ENCODE measurements at regions not wholly inside any gene's neighbourhood (a gene's known extent, or its start where the extent isn't known, plus 50 kb on each side); places are given as distances from the start of the nearest gene placed in this dataset.

DNA sequence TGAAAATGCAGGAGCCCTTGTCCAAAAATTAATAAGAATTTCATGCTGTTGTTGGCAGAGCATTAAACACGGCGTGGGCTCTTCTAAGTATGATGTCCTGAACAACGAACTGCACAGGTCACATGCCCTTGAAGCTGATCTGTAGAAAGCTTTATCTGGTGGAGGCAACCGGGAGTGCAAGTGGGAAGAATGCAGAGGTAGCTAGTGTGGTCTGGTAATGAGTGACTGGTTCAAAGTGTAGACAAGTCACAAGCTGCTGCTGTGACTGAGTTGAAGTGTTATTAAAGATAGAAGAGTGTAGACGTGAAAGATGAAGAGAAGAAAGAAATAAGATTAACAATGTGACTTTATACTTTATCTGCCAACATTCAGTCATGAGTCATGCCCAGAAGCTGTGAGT is 361.9 kb downstream of the TTLL7 start (continued):
- TF ChIP-seq HMGXB4 (CRISPR knock-in tag; IDR thresholded peaks at IDR 0.05), result no peak

DNA sequence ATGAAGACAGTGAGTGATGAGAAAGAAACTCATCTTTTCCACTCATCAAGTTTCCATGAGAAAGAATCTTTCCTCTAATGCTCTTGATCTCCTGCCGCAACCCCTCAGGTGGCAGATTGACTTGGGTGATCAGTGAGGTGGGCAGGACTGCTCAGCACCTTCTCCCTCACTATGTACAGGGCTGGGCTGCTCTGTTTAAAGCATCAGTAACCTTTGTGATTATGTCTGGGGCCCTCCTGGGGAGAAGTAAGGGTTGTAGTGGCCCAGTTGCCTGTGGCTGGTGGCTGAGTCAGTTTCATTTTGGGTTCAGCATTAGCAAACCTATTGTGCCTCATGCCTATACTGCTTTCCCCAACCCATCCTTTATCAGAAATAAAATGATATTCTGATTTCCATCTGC is 366.0 kb downstream of the TTLL7 start:
- H3K27ac Mint-ChIP-seq, result no peak overlapping the region
- ChIA-PET POLR2A (no interaction called here), CTCF (no interaction called here)
- DNase-seq (ENCODE audit: low spot score) (no peak), ATAC-seq (no peak)
- peaks cover 19% of the 10 kb centered on the region for H3K9me3 Mint-ChIP-seq
- peaks cover 19% of the 10 kb centered on the region for H3K4me1 Mint-ChIP-seq
- H3K4me3 Mint-ChIP-seq, result no peak overlapping the region
- H3K27me3 Mint-ChIP-seq (ENCODE audit: low read depth), result no peaks in the 10 kb centered on the region
- no peaks in the 10 kb centered on the region for H3K36me3 Mint-ChIP-seq
- no peak for TF ChIP-seq AFF4 (CRISPR knock-in tag; IDR thresholded peaks at IDR 0.05; ENCODE audit: borderline replicate concordance)
- no peak for TF ChIP-seq CTCF (IDR thresholded peaks at IDR 0.05)
- no peak for TF ChIP-seq ZNF317 (CRISPR knock-in tag; IDR thresholded peaks at IDR 0.05; ENCODE audit: borderline replicate concordance, low read depth)

GRCh38 chr1:83631851-83632250 is 367.1 kb downstream of the TTLL7 start:
- Mint-ChIP-seq H3K27me3 (ENCODE audit: low read depth) (no peaks in the 10 kb centered on the region), H3K4me3 (no peak overlapping the region), H3K4me1 (peaks cover 20% of the 10 kb centered on the region), H3K36me3 (no peaks in the 10 kb centered on the region), H3K27ac (no peak overlapping the region), H3K9me3 (peaks cover 19% of the 10 kb centered on the region)
- POLR2A ChIA-PET, result interaction anchor here (0.5 kb wide), 1 partner anchor 855 kb away, joined by 4 read pairs; no protein-coding TSS in a partner anchor
- ATAC-seq (no peak), DNase-seq (ENCODE audit: low spot score) (no peak)
- no peak for TF ChIP-seq ZNF396 (CRISPR knock-in tag; IDR thresholded peaks at IDR 0.05; ENCODE audit: borderline replicate concordance)
- TF ChIP-seq TEAD1 (CRISPR knock-in tag; IDR thresholded peaks at IDR 0.05), result no peak
- no peak for TF ChIP-seq NFYB (CRISPR knock-in tag; conservative IDR thresholded peaks at IDR 0.05; ENCODE audit: low read depth)
- no peak for TF ChIP-seq SMAD4 (CRISPR knock-in tag; IDR thresholded peaks at IDR 0.05)
- CTCF ChIA-PET, result interaction anchor here (0.6 kb wide), 1 partner anchor 229 kb away, joined by 3 read pairs; no protein-coding TSS in a partner anchor

- Mint-ChIP-seq H3K27me3 (ENCODE audit: low read depth) (no peaks in the 10 kb centered on the region), H3K9me3 (peaks cover 19% of the 10 kb centered on the region), H3K36me3 (no peaks in the 10 kb centered on the region), H3K27ac (no peak overlapping the region), H3K4me1 (peaks cover 25% of the 10 kb centered on the region), H3K4me3 (no peak overlapping the region)
- POLR2A ChIA-PET, result no interaction called here
- CTCF ChIA-PET, result no interaction called here
- no peak for DNase-seq (ENCODE audit: low spot score)
- no peak for ATAC-seq
- TF ChIP-seq JAZF1 (CRISPR knock-in tag; IDR thresholded peaks at IDR 0.05) (no peak), NFE2L1 (CRISPR knock-in tag; IDR thresholded peaks at IDR 0.05) (no peak), ZNF512 (CRISPR knock-in tag; IDR thresholded peaks at IDR 0.05; ENCODE audit: borderline replicate concordance) (no peak), PREB (CRISPR knock-in tag; IDR thresholded peaks at IDR 0.05; ENCODE audit: borderline replicate concordance) (no peak), FOXJ3 (CRISPR knock-in tag; IDR thresholded peaks at IDR 0.05; ENCODE audit: borderline replicate concordance) (no peak), ZNF138 (CRISPR knock-in tag; conservative IDR thresholded peaks at IDR 0.05) (no peak), ZNF396 (CRISPR knock-in tag; IDR thresholded peaks at IDR 0.05; ENCODE audit: borderline replicate concordance) (no peak), NR3C1 (CRISPR knock-in tag; conservative IDR thresholded peaks at IDR 0.05; ENCODE audit: low read depth) (no peak)
- TF ChIP-seq, protein P1, sequence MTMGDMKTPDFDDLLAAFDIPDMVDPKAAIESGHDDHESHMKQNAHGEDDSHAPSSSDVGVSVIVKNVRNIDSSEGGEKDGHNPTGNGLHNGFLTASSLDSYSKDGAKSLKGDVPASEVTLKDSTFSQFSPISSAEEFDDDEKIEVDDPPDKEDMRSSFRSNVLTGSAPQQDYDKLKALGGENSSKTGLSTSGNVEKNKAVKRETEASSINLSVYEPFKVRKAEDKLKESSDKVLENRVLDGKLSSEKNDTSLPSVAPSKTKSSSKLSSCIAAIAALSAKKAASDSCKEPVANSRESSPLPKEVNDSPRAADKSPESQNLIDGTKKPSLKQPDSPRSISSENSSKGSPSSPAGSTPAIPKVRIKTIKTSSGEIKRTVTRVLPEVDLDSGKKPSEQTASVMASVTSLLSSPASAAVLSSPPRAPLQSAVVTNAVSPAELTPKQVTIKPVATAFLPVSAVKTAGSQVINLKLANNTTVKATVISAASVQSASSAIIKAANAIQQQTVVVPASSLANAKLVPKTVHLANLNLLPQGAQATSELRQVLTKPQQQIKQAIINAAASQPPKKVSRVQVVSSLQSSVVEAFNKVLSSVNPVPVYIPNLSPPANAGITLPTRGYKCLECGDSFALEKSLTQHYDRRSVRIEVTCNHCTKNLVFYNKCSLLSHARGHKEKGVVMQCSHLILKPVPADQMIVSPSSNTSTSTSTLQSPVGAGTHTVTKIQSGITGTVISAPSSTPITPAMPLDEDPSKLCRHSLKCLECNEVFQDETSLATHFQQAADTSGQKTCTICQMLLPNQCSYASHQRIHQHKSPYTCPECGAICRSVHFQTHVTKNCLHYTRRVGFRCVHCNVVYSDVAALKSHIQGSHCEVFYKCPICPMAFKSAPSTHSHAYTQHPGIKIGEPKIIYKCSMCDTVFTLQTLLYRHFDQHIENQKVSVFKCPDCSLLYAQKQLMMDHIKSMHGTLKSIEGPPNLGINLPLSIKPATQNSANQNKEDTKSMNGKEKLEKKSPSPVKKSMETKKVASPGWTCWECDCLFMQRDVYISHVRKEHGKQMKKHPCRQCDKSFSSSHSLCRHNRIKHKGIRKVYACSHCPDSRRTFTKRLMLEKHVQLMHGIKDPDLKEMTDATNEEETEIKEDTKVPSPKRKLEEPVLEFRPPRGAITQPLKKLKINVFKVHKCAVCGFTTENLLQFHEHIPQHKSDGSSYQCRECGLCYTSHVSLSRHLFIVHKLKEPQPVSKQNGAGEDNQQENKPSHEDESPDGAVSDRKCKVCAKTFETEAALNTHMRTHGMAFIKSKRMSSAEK (CRISPR knock-in tag; IDR thresholded peaks at IDR 0.05; ENCODE audit: borderline replicate concordance), result no peak
These were observed 371.9 kb downstream of the TTLL7 start for GRCh38 chr1:83627045-83627444.
